ENCODE measurements at regions not wholly inside any gene's neighbourhood (a gene's known extent, or its start where the extent isn't known, plus 50 kb on each side); places are given as distances from the start of the nearest gene placed in this dataset.
"Not testable (repeated sequence)": the region's sequence is repeated elsewhere in the genome, so short reads cannot be mapped to it uniquely, and the experiment has no call there.

- no peak for DNase-seq (ENCODE audit: low spot score)
Observed at GRCh38 chr2:101610750-101611315, 86.7 kb upstream of the MAP4K4 start.

- no peak for DNase-seq (ENCODE audit: low spot score)
Observed at GRCh38 chr2:101609433-101609832, 88.1 kb upstream of the MAP4K4 start.

GRCh38 chr2:101608408-101609310, 88.8 kb upstream of the MAP4K4 start:
- DNase-seq (ENCODE audit: low spot score): no peak

GRCh38 chr2:101597347-101597944, 100.1 kb upstream of the MAP4K4 start:
- DNase-seq (ENCODE audit: low spot score): no peak

- DNase-seq (ENCODE audit: low spot score): peak; percentile 5
Observed at GRCh38 chr2:101596333-101596732, 101.2 kb upstream of the MAP4K4 start.

- DNase-seq (ENCODE audit: low spot score): no peak
Observed at GRCh38 chr2:101587251-101587650, 110.3 kb upstream of the MAP4K4 start.

- no peak for DNase-seq (ENCODE audit: low spot score)
Observed at GRCh38 chr2:101583861-101584260, 108.9 kb upstream of the RFX8 start.

GRCh38 chr2:101581675-101582299, 106.9 kb upstream of the RFX8 start:
- DNase-seq (ENCODE audit: low spot score): no peak

GRCh38 chr2:101580528-101580927, 105.6 kb upstream of the RFX8 start:
- no peak for DNase-seq (ENCODE audit: low spot score)

- no peak for DNase-seq (ENCODE audit: low spot score)
Observed at GRCh38 chr2:101578671-101579070, 103.8 kb upstream of the RFX8 start.

- DNase-seq (ENCODE audit: low spot score): not testable (repeated sequence)
Observed at GRCh38 chr2:101578135-101578534, 103.2 kb upstream of the RFX8 start.

GRCh38 chr2:101577173-101577572, 102.3 kb upstream of the RFX8 start:
- DNase-seq (ENCODE audit: low spot score): no peak

GRCh38 chr2:101574622-101575021, 99.7 kb upstream of the RFX8 start:
- DNase-seq (ENCODE audit: low spot score): no peak

GRCh38 chr2:101571951-101572350, 97.0 kb upstream of the RFX8 start:
- DNase-seq (ENCODE audit: low spot score): no peak

- no peak for DNase-seq (ENCODE audit: low spot score)
Observed at GRCh38 chr2:101569886-101570520, 95.1 kb upstream of the RFX8 start.

- DNase-seq (ENCODE audit: low spot score): no peak
Observed at GRCh38 chr2:101568969-101569368, 94.1 kb upstream of the RFX8 start.

GRCh38 chr2:101566632-101567228, 91.8 kb upstream of the RFX8 start:
- DNase-seq (ENCODE audit: low spot score): no peak

- no peak for DNase-seq (ENCODE audit: low spot score)
Observed at GRCh38 chr2:101563849-101564248, 88.9 kb upstream of the RFX8 start.

- no peak for DNase-seq (ENCODE audit: low spot score)
Observed at GRCh38 chr2:101560780-101561315, 85.9 kb upstream of the RFX8 start.

GRCh38 chr2:101559551-101559950, 84.6 kb upstream of the RFX8 start:
- DNase-seq (ENCODE audit: low spot score): no peak

GRCh38 chr2:101558740-101559525, 84.0 kb upstream of the RFX8 start:
- DNase-seq (ENCODE audit: low spot score): no peak

All from LoVo (cell line).